HT1080 (cell line): ENCODE measurements at regions not wholly inside any gene's neighbourhood (a gene's known extent, or its start where the extent isn't known, plus 50 kb on each side); places are given as distances from the start of the nearest gene placed in this dataset.
"Not testable (repeated sequence)": the region's sequence is repeated elsewhere in the genome, so short reads cannot be mapped to it uniquely, and the experiment has no call there.

Source experiments
- DNase-seq: peaks from one replicate; pipeline ENCODE4 v3.0.0-alpha.2; 2015; ENCODE audit warnings: low read depth

DNA sequence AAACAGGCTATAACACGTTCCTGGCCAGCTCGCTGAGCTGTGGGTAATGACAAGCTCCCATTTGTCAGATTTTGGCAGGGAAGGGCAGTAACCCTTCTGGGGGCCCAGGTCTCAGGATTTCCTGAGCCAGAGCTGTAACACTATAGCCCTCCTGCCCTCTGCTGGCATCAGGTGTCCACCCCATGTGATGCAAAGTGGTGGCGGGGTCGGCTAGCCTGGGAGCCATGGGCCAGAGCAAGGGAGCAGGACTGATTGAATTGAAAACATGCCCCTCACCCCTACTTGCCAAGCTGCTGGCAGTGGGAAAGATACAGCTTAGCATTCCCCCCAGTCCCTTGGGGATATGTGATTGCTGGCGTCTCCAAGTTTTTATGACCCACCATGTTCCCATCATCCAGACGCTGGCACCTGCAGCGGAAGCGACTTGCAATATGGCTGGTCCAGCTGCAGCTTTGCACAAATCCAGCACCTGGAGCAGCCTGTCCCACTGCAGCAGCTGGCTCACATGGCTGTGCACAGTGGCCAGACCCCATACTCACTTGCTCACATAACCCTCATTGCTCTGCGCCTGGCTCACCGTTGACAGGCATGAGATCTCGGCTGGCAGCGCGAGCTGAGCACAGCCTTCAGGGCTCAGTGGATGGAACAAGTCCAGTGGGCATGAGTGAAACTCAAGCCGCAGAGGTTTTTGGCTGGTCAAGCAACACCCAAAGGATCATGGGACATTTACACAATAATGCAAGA, 1147.8 kb downstream of the JRKL start:
- DNase-seq: no peak

DNA sequence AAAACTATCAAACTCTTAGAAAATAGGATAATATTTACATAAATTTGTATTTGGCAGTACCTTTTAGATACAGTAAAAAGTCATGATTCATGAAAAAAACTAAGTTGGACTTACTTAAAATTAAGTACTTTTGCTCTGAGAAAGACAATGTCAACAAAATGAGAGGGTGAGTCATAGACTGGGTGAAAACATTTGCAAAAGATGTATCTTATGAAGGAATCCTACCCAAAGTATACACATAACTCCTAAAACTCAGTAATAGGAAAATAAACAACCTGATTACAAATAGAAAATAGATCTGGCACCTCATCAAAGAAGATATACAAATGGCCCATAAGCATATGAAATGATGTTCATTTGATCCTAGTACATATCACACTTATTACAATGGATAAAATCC, 1154.6 kb downstream of the JRKL start:
- DNase-seq: no peak

DNA sequence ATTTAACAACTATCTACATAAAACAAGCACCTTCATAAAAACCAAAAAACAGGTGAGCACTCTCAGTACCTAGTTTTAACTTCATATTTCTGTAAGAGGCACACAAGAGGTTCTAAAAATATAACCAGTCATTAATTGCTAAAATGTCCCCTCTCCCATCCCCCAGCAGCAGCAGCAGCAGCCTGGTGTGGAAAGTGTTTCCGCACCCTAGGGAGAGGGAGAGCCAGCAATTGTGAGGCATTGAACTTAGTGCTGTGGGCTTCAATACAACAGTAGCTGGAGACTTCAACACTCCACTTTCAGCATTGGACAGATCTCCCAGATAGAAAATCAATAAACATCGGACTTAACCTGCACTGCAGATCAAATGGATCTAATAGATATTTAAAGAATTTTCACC, 1158.5 kb downstream of the JRKL start:
- no peak for DNase-seq

DNA sequence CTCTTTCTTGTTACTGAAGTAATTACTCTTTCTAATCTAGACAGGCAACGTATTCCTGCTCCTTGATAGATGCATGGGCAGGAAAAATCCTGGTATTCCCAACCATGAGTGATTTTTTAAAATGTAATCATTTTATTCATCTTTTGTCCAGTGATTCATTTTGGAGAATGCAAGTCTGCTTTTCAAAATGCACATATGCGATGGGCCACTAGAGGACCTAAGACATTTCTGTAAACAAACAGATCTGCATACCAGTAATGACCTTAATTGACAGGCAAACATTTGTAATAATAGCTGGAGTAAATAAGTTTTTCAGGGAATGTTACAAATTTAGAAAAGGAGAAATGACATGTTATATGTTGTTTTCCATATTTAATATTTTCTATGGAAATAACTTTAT, 1167.6 kb downstream of the JRKL start:
- DNase-seq: no peak

DNA sequence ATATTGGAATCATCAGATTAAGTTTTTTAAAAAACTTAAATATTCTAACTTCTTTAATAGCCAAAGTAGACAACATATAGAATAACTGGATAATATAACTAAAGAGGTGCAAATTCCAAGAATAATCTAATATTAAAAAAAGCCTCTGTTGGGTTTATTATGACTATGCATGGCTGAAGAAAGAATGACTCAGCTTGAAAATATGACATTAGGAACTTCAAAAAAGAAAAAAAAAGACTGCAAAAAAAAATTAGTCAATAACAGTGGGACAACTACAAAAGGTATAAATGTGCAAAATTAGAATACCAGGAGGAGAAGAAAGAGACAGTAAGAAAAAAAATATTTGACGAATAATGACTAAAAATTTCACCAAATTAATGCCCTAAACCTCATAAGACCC, 1178.0 kb downstream of the JRKL start:
- DNase-seq: peak; percentile 69

DNA sequence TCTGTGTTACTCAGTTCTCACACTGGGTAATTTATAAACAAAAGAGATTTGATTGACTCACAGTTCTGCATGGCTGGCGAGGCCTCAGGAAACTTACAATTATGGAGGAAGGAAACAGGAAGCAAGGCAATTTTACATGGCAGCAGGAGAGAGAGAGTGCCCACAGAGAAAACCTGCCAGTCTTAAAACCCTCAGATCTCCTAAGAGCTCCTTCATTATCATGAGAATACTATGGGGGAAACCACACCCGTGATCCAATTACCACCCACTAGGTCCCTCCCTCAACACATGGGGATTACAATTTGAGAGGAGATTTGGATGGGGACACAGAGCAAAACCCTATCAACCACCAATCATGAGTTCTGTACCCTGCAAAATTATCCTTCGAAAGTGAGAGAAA, 1180.8 kb downstream of the JRKL start:
- DNase-seq: no peak

DNA sequence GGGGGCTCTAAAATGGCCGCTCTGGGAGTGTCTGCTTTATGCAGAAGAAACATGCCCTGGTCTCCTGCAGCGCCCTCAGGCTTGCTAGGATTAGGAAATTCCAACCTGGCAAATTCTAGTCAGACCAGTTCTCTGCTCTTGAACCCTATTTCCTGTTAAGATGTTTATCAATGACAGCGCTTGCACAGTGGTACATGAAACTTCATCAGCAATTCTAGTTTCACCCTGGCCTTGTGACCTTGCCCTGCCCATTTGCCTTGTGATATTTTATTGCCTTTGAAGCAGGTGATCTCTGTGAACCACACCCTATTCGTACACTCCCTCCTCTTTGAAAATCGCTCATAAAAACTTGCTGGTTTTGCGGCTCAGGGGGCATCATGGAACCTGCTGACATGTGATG, 1184.0 kb downstream of the JRKL start:
- DNase-seq: not testable (repeated sequence)

DNA sequence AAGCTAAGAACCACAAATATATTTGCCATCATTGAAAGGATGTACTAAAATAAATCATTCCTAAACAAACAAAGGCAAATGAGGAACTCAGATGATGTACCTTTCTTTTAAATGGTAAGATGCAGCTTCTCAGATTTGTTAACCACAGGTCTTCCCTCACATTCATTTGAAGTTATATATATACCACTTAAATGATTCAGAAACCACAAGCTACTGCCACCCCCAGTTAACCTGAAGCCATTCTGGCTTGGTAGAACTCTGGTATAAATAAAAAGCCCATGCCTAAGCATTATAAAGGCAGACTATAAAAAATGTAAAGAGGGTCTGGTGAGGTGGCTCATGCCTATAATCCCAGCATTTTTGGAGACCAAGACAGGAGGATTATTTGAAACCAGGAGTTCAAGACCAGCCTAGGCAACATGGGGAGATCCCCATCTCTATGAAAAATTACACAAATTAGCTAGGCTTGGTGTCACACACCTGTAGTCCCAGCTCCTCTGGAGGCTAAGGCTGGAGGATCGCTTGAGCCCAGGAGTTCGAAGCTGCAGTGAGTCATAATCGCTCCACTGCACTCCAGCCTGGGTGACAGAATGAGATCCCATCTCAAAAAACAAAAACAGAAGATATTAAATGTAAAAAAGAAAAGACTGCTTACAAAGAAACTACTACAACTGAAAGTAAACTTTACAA, 1185.3 kb downstream of the JRKL start:
- peak; percentile 62 for DNase-seq

DNA sequence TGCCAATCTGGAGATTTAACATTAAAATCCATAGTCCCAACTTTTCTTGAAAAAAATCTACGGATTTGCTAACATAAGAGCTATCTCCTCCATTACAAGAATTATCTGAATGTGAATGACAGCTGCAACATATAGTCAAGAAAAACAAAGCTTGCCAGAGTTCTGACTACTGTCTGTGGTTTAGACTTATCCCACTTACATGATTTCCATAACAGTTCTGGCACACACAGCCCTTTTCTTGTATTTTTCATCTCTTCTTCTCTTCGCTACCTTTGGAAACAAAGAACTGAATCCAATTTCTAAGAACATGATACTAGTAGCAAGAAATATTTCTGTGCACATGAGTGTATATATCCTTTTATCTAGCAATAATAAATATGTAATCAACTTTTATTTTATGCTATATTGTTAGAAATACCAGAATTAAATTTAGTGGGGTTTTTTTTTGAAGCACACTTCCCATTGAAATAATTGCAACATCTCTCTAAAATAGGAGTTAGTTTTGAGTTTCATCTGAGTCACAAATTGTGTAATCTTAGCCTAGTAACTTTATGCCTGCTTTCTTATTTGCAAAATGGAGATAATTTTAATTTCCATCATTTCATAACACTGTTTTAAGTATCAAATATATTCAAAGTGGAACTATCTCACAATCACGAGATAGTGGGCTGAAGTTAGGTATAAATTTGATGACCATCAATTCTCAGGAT, 1217.6 kb downstream of the JRKL start:
- no peak for DNase-seq

DNA sequence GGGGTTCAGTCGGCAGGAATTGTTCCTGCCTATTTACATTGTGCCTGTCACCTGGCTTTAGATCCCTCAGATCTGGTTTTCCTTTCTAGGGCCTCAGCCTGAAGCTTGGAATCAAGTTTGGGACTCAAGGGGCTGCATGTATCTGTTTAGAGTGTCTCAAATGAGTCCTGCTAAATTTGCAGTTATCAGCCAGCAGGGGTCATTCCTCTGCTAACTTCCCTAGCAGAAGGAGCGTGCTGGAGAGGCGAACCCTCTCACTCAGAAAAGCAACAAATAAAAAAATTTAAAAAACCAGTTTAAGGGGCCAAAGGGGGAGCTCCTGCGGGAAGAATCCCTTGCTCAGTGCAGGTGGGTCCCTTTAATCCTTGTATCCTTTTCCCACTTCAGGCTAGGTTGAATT, 1220.2 kb downstream of the JRKL start:
- no peak for DNase-seq

DNA sequence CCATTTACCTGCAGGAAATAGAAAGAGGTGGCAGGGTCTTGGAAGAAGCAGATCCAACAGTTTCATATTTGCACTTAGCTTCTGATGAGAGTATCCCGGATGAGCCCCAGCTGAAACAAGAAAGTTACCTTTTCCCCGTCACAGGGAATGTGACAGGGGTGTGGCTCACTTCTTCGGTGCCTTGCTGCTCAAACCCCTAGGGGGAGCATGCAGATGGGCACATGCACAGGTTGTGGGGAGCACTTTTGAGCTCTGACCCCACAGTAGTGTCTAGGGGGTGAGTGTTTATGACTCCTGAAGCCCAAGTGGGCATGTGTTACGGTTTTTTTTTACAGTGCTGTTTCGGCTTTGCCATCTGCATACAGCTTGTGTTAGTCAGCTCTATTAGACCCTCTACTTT, 1221.0 kb downstream of the JRKL start:
- no peak for DNase-seq

DNA sequence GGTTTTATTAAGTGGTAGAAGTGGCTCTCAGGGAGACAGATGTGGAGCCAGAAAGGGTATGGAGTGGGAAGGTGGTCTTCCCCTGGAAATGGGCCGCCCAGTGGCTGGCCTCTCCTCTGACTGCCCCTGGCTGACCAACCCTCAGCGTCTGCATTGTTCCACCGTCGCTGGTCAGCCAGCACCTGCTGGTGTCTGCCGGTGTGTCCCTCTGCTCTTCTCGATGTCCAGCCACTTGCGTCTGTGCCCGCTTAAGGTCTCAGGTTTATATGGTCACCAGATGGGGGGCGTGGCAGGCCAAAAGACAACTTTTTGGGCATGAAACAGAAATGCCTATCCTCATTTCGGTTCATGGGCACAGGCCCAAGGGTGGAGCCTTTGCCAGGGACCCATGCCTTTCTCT, 1221.5 kb downstream of the JRKL start:
- no peak for DNase-seq

DNA sequence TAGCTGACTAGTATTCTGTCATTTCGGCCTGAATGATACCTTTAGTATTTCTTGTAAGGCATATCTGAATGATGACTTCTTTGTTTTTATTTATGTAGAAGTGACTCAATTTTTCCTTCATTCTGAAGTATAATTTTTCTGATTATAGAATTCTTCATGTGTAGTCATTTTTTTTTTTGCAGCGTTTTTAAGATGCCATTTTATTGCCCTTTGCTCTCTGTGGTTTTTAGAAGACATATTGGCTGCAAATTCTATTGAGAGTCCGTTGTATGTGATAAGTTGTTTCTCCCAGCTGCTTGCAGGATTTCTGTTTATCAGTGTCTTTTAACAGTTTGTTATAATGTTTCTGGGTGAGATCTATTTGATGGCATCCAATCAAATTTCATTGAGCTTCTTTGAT, 1224.8 kb downstream of the JRKL start:
- DNase-seq: no peak

DNA sequence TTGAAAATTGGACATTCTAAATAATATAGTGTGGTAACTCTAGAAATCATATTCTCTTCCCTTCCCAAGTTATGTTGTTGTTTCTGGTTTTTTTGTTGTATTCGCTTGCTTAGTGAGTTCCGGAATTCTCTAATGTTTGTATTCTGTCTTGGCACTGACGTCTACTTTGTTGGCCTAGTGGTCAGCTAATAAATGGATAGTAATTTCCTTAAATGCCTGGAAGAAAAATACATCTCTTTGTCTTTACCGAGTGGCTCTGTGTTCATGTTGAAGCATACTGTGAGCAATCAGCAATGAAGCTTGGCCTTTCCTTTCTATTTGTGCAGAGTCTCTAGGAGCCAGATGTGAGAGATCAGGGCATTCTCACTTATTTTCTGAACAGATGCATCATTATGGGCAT, 1225.7 kb downstream of the JRKL start:
- no peak for DNase-seq

DNA sequence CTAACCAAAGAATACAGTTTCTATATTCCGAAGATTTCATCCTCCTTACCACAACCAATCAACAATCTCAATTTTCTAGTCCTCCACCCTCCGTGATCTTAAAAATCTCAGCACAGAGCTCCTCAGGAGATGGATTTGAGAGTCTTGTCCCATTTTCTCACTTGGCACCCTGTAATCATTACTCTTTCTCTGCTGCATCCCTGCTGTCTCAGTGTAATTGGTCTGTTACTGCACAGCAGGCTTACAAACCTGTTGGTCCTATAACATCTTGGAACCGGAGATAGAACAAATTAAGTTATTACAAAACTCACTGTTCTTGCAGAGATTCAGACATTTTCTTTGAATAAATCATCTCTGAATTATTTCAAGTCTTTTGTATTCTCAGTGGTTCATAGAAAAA, 1227.2 kb downstream of the JRKL start:
- DNase-seq: no peak

DNA sequence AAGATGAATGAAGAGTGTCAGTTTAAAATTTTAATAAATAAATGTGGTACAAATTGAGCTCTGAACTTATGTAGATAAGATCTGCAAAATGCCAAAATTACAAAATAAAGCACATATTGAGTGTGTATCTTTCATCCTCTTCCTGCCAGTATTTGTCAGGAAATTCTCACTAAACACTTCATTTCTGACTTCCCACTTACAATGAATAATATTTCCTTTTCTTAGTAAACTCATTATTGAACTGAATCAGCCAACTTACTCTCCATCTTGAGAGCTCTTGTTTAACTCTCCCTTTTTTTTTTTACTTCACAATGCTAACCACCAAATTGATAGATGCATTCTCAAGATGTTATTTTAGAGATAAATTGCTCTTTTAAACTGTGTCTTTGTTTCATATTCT, 1230.2 kb downstream of the JRKL start:
- no peak for DNase-seq

DNA sequence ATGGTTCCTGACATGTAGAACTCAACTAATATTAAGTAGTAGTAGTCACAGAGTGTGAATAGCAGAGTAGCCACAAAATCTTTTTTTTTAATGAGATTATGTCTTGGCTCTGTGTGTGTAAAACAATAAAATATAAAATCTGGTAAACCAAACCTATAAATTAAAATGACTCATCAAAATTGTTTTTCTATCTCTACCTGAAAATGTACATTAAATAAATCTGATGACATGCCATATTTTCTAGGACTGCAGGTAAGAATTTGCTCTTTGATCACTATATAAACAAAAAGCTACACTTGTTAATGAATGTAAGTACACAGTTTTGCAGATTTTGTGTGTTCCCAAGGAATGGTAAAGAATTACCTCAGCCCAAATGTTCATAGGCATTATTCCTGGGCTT, 1231.5 kb downstream of the JRKL start:
- DNase-seq: no peak

DNA sequence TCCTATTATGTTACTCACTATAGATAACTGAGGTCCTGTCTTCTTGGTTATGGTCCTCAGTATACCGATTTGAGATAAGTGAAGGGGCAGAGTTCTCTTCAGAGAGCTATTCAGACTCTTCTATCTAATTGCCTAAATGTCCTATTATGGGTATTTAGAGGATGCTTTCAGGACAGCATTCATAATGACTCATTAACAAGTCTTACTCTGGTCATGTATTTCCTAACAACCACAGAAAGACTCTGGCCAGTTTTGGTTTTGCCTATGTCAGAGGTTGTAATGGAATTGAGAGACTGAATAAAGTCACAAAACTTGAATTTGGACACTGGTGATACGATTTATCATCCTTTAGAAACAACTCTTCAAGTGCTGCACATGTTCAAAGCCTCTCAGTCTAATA, 1233.0 kb downstream of the JRKL start:
- DNase-seq: peak; percentile 7

DNA sequence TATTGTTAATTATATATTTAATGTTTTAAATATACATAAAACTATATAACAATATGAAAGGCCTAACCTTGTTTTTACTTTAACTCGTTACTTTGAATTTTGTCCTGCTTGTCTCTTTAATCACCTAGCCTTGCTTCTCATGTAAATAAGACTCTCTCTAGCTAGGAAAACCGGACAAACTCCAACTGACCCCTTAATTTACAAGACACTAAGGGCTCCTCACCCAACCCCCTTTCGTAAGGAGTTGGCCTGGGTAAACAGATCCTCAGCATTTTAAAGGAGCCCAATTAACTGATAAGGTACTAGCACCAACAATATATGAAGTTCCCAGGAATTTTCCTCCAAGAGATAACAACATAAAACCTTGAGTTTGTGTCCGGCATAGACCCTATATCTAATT, 1246.9 kb downstream of the JRKL start:
- DNase-seq: not testable (repeated sequence)

DNA sequence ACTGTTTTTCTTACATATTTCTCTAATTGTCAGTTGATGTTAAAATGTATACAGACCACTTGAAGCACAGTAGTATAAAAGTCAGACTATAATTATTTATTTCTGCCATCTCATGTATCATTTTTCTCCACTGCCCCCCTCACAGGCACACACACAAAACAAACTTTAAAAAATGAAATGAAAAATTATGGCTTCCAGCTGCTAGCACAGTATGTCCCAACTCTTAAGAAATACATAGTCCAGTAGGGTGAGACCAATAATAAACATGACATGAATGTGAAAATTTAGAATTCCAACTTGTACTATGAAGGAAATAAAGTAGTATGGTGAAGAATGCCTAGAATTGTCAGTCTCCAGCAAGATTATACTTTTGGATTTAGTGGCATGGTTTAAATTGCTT, 1247.9 kb downstream of the JRKL start:
- no peak for DNase-seq

DNA sequence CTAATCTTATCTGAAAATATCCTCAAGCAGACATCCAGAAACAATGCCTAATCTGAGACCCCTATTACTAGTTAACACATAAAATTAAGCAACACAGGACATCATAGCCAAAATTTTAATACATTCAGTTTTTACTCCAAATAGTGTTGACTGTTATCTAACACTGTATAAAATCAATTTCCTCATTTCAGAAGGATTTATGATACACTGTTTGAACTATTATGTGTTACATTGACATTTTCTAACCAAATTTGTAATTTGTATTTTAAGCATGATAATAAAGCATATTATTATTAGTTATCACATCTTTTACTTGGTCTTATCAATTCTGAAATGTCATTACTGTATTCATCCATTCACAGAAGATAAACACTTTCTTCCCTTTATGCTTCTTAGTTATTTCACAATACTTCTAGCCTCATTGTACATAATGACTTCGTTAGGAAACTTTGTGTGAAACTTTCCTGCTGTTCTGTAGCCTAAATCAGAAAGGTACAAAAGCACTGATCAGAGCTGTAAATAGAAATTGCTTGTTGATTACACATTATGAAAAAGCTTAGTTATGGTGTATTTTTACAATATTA, 1248.9 kb downstream of the JRKL start:
- no peak for DNase-seq

DNA sequence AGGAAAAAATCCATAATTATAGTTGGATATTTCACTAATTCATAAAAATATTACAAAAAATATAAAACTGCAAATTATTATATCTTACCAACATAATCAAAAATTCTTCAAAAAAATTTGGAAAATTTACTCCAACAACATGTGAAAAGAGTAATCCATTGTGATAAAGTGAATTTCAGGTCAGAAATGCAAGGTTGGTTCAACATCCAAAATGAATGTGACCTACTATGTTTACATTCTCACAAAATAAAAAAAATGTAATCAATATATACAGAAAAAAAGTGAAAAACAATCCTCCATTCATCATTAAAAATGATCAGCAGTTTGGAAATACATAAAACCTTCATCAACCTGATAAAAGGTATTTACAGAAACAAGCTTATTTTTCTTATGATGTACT, 1252.2 kb downstream of the JRKL start:
- DNase-seq: no peak
